IPS-NIHi7 (cell line): ENCODE measurements at regions not wholly inside any gene's neighbourhood (a gene's known extent, or its start where the extent isn't known, plus 50 kb on each side); places are given as distances from the start of the nearest gene placed in this dataset.

Source experiments
- DNase-seq: peaks from one replicate; pipeline ENCODE4 v3.0.0; 2012; ENCODE audit warnings: mixed read lengths; ENCODE audit errors: extremely low spot score

DNA sequence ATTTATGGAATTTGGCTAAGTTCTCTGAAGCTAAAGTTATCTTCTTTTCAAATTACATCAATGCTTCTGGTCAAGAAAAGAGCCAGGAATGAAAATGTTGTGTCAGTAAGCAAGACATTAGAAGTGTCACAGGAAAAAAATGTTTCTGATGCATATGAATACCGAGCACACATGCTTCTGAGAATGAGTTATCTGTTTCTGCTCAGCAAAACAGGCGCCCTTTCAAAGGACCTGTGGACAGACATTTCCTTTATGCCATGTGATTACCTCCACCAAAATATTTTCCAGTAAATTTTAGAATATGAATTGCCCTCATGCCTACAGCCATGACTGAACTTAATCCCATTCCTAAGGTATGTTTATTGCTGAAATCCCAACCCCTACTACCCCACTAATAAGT is 55.4 kb upstream of the RNF180 start:
- no peak for DNase-seq

DNA sequence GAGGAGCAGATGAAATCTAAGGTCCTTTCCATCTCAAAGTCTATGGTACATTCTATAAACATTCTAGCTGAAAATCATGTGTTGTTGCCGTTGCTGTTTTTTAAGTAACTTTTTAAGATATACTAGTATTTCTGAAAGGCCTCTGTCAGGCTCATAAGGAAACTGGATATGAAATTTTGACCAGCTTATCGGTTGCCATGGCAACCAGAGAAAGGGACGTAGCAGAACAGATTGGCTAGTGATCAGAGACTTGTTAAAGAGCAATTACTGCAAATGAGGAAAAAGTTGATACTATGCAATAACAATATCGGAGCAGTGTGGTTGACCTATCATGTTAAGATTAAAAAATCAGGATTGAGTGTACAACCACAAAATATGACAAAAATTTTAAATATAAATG is 57.0 kb upstream of the RNF180 start:
- DNase-seq: no peak

DNA sequence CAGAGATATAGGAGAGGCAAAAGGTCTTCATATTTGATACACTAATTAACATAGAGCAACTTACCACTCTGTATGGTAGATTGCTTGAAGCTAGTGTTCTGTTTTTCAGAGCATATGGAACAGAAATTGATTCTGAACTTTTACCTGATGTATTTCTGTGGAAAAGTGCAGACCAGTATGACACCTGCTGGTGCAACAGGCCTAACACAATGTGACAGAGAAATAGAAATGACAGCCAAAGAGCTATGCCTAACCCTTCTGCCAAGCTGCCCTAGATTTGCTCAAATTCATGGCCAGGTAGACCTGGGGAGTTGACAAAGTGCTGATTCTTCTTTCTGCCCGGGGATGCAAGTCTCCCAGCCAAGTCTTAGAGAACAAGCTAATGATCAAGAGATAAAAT is 65.4 kb upstream of the RNF180 start:
- DNase-seq: no peak

DNA sequence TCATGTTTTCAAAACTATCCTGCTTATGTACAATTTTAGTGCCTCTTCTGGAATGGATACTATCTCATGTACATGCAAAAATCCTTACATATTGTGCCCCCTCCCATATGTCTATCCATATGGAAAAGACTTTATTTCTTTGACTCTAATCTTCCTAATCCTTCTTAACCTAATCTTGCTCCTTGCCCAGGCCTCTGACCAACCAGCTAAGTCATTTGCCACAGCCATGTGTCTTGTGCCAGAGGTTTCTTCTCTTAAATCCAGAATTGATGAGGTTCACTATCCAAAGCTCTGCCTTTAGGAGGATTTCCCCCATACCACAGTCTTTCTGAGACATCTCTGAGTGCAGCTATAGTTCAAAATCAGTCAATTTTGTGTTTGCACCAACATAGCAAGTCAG is 68.9 kb upstream of the RNF180 start:
- no peak for DNase-seq

DNA sequence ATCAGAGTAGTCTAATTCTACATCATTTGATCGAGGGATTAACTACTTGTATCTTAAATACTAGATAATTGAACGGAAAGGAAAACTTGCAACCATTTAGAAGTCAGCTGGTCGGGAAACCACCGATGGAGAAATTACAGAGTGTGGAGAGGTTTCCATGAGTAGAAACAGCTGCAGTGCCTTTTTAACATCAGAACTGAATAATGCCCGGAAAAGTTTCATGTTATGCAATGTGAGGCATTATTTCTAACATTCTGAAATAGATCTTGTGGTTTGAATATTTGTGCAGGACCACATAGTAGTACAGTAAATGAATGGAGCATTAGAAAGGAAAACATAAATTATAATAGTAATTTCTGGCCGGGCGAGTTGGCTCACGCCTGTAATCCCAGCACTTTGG is 88.1 kb upstream of the RNF180 start:
- DNase-seq: no peak

DNA sequence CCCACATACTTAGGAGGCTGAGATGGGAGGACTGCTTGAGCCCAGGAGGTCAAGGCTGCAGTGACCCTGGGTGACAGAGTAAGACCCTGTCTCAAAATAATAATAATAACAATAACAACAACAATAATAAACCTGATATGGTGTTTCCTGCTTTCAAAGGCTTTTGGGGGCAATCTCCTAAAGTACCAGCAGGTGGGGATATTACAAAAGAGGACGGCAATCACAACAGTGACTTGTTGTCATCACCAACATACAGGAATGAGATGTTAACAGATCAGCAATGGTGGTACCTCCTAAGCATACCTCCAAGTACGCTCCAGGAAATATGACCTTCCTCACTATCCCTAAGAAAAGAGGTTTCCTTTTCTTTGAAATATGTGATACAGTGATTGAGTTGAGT is 91.1 kb upstream of the RNF180 start:
- DNase-seq: peak; percentile 66

DNA sequence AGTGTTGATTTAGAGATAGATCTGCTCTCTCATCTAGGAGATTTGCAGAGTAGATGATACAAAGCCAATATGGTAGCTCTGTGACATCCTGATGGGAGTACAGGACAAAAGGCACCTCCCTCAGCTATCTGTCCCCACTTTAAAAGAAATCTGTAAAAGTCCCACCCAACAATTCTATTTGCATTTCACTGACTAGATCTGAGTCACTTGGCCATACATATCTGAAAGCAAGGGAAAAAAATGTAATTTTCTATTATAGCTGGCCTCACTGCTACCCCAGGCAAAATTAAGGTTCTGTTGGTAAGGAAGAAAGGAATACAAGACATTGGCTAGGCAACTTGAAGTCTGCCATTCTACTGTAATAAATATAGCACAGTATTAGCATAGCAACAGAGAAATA is 96.2 kb upstream of the RNF180 start:
- no peak for DNase-seq

DNA sequence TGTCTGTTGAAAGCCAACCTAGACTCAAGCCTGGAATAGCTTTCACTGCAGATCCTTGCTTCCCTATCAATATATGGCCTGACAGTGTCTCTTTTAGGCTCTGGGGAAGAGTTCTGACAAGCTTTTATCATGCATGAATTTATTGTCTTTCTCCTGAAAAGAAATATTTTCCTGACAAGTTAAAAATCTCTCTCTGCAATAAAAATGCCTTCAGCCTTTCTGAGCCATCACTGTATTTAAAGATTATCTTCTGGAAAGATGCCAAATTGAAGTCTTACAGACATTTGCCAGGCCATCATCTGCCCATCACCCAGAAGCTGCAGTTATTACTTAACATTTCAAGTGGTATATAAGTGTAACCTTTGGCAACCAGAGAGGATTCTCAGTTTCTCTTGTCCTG is 88.1 kb upstream of the HTR1A start:
- DNase-seq: no peak

DNA sequence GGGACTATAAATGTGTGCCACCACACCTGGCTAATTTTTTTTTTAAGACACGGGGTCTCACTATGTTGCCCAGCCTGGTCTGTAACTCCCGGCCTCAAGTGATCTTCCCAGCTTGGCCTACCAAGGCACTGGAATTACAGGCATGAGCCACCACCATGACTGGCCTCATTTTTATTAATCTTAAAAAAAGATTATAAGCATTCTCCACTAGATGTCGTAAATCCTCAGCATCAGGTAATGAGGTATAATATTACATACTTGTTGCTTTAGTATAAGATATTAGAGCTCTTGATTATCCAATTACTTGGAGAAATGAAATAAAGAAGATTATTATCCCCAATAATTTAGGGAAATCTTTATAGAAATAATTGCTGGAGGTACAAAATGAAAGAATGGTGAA is 78.2 kb upstream of the HTR1A start:
- DNase-seq: no peak

DNA sequence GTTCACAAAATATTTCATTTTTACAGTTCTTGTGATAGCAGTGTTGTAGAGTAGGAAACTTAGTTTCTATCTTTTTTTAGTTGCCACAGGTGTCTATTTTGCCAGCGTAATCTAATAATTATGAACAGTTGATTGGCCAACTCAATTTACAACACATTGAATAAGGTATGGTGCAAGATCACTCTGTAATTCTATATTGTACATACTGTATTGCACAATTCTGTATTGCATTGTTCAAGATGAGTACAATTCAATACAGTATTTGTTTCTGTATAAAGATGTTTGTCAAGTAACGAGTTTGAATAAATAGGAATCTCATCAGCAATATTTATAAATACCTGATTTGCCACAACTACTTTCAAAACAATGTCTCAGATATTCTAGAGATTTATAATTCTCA is 64.2 kb upstream of the HTR1A start:
- no peak for DNase-seq

DNA sequence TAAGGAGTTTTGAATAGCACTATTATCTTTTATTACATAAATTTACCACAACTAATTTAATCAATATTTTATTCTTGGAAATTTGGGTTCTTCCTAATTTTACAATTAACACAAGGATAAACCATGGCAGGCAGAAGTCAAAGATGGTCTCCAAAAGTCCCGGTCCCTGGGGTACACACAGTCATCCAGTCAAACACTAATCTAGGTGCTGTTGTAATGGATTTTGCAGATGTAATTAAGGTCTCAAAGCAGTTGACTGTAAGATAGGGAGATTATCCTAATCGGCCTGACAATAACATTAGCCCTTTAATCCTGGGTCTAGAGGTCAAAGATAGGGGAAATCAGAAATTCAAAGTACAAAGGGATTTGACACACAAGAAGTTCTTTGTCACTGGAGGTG is 57.5 kb upstream of the HTR1A start:
- no peak for DNase-seq

DNA sequence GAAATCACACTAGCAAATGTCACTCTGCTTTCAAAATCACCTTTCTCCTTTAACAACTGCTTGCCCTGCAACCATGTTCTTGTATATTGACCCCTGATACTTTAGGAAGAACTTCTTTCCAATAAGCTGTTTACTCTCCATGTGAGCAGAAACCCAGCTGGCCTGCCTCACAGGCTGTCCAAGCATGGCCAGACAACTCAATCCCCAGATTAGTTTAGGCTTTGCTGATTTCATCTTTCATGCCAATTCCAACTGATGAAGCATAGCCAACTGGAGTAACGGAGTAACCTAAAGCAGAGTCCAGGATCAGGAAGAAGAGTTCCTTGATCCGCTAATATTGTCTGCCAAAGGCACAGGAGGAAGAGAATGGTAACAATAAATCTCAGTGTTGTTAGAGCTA is 56.7 kb upstream of the HTR1A start:
- no peak for DNase-seq

DNA sequence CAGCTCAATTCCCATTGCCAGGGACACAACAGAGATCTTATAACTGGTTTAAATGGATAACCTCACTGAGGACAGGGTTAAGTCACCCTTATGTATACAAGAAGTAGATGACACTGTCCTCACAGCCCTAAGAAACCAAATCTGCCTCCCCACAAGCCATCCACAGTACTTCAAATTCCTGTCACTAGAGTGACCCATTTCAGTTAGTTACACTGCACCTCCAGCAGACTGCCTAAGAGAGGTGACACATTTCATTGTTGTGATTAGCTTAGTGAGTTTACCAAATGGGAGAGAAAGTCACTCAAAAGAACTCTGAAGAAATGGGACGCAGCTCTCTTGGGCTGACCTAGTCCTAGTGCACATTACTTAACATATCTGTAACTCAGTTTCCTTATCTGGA is 53.6 kb upstream of the HTR1A start:
- DNase-seq: peak; percentile 11
